Type B pancreatic cell (in vitro differentiated cells): ENCODE measurements at regions not wholly inside any gene's neighbourhood (a gene's known extent, or its start where the extent isn't known, plus 50 kb on each side); places are given as distances from the start of the nearest gene placed in this dataset.
"Not testable (repeated sequence)": the region's sequence is repeated elsewhere in the genome, so short reads cannot be mapped to it uniquely, and the experiment has no call there.

Source experiments
- DNase-seq: peaks from one replicate; pipeline ENCODE4 v3.0.0; 2021; ENCODE audit warnings: mixed read lengths; ENCODE audit not compliant: unreplicated experiment; ENCODE audit errors: extremely low spot score
- H3K27ac Mint-ChIP-seq: 2 replicates; pipeline ENCODE4 v1.8.0; 2021; ENCODE audit warnings: mild to moderate bottlenecking, mixed read lengths
- H3K27me3 Mint-ChIP-seq: 2 replicates; pipeline ENCODE4 v1.8.0; 2021; ENCODE audit warnings: mixed read lengths
- H3K36me3 Mint-ChIP-seq: 2 replicates; pipeline ENCODE4 v1.8.0; 2021; ENCODE audit warnings: mixed read lengths
- H3K4me1 Mint-ChIP-seq: one replicate; pipeline ENCODE4 v1.8.0; 2021; ENCODE audit warnings: mixed read lengths; ENCODE audit not compliant: unreplicated experiment
- H3K4me3 Mint-ChIP-seq: 2 replicates; pipeline ENCODE4 v1.8.0; 2021; ENCODE audit warnings: mild to moderate bottlenecking, mixed read lengths
- H3K9me3 Mint-ChIP-seq: 2 replicates; pipeline ENCODE4 v1.8.0; 2021; ENCODE audit warnings: mixed read lengths
- CTCF ChIP-seq: fragments of 200-600 bp; sonication (generic); conservative IDR thresholded peaks from 2 replicates; pipeline ENCODE4 v1.5.0; 2021; ENCODE audit warnings: antibody characterized with exemption, mild to moderate bottlenecking

- DNase-seq, result no peak
- Mint-ChIP-seq H3K27me3 (peaks cover 4% of the 10 kb centered on the region), H3K4me1 (peaks cover 25% of the 10 kb centered on the region), H3K36me3 (no peaks in the 10 kb centered on the region), H3K4me3 (no peak overlapping the region), H3K9me3 (no peaks in the 10 kb centered on the region), H3K27ac (no peak overlapping the region)
- no peak for TF ChIP-seq CTCF
These were observed 74.6 kb upstream of the LYZL2 start for GRCh38 chr10:30704026-30704600.

DNA sequence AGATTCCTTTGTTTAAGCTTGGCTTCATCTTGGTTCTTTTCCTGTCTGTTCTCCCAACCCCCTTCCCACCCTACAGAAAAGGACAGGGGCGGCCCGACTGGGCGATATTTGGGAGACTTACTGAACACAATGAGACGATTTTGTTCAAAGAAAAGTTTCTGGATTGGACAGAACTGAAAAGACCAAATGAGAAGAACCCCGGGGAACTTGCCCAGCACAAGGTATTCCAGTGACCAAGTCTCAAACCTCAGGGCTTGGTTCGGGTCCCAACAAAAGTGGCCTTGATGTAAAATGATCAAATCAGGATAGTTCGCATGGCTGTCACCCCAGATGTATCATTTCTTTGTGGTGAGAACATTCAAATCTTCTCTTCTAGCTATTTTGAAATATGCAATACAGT is 73.9 kb upstream of the LYZL2 start:
- H3K4me3 Mint-ChIP-seq, H3K27me3 Mint-ChIP-seq, DNase-seq, H3K36me3 Mint-ChIP-seq, H3K9me3 Mint-ChIP-seq, H3K27ac Mint-ChIP-seq: not testable (repeated sequence)
- H3K4me1 Mint-ChIP-seq, result peaks cover 25% of the 10 kb centered on the region

GRCh38 chr10:30702860-30703259 is 73.3 kb upstream of the LYZL2 start:
- Mint-ChIP-seq H3K9me3 (no peaks in the 10 kb centered on the region), H3K27me3 (peaks cover 9% of the 10 kb centered on the region), H3K27ac (no peak overlapping the region), H3K4me3 (no peak overlapping the region), H3K36me3 (no peaks in the 10 kb centered on the region), H3K4me1 (peaks cover 25% of the 10 kb centered on the region)
- no peak for TF ChIP-seq CTCF
- DNase-seq, result no peak

GRCh38 chr10:30701451-30702173 is 72.1 kb upstream of the LYZL2 start:
- Mint-ChIP-seq H3K4me1 (peaks cover 25% of the 10 kb centered on the region), H3K4me3 (no peak overlapping the region), H3K36me3 (no peaks in the 10 kb centered on the region), H3K27me3 (peaks cover 10% of the 10 kb centered on the region), H3K9me3 (no peaks in the 10 kb centered on the region), H3K27ac (peak overlapping the region; percentile 43)
- DNase-seq, result no peak
- no peak for TF ChIP-seq CTCF

GRCh38 chr10:30697806-30698205 is 68.3 kb upstream of the LYZL2 start:
- DNase-seq, result no peak
- Mint-ChIP-seq H3K9me3 (no peaks in the 10 kb centered on the region), H3K36me3 (no peaks in the 10 kb centered on the region), H3K4me3 (no peak overlapping the region), H3K27ac (no peak overlapping the region), H3K27me3 (peaks cover 11% of the 10 kb centered on the region), H3K4me1 (peaks cover 18% of the 10 kb centered on the region)
- no peak for TF ChIP-seq CTCF

- peaks cover 18% of the 10 kb centered on the region for H3K4me1 Mint-ChIP-seq
- not testable (repeated sequence) for H3K36me3 Mint-ChIP-seq
These were observed 67.7 kb upstream of the LYZL2 start for GRCh38 chr10:30697221-30697620.

More at GRCh38 chr10:30697221-30697620, 67.7 kb upstream of the LYZL2 start:
- H3K27me3 Mint-ChIP-seq, result peaks cover 11% of the 10 kb centered on the region
- H3K9me3 Mint-ChIP-seq, H3K27ac Mint-ChIP-seq, H3K4me3 Mint-ChIP-seq, DNase-seq: not testable (repeated sequence)
